ENCODE measurements at regions not wholly inside any gene's neighbourhood (a gene's known extent, or its start where the extent isn't known, plus 50 kb on each side); places are given as distances from the start of the nearest gene placed in this dataset.
A peak's percentile ranks its signal among the peaks of the same experiment; 100 is the strongest.

- H3K4me3 ChIP-seq (ENCODE audit: low read depth, low read length), result no peak overlapping the region
- H3K36me3 ChIP-seq (ENCODE audit: control insufficient read depth, insufficient read depth, low read length), result no peaks in the 10 kb centered on the region
- DNase-seq (ENCODE audit: low read depth), result no peak
- H3K27me3 ChIP-seq (ENCODE audit: control insufficient read depth, insufficient read depth, low read length), result no peaks in the 10 kb centered on the region
- no peak for TF ChIP-seq CTCF (IDR thresholded peaks at IDR 0.05; ENCODE audit: insufficient read depth, low read length, poor library complexity, severe bottlenecking)
These were observed 335.2 kb downstream of the LPIN1 start for GRCh38 chr2:12081481-12082210.

DNA sequence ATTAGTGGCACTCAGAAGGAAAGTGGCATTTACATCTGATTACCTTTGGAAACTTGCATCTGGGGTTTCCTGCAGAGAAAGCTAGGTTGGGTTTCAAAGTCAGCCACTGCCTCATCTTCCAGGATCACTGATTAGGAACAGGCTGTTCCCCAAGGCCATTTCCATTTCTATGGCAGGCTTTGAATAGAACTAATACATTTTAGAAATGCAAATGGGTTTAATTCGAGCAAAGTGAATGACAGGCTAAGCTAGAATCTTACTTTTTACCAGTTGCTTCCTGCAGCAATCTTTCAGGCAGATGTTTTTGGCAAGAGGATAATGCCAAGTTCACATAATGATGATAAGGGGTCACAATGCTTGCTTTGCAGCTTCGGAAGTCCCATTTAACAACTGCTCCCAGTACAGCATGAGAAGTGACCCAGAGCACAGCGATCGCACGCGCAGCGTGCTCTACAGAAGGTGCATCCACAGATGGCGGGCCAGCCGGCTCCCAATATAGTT, 336.7 kb downstream of the LPIN1 start:
- DNase-seq (ENCODE audit: low read depth), result no peak
- Histone ChIP-seq H3K27me3 (ENCODE audit: control insufficient read depth, insufficient read depth, low read length) (no peaks in the 10 kb centered on the region), H3K4me3 (ENCODE audit: low read depth, low read length) (no peak overlapping the region), H3K36me3 (ENCODE audit: control insufficient read depth, insufficient read depth, low read length) (no peaks in the 10 kb centered on the region)
- TF ChIP-seq CTCF (IDR thresholded peaks at IDR 0.05; ENCODE audit: insufficient read depth, low read length, poor library complexity, severe bottlenecking), result no peak

DNA sequence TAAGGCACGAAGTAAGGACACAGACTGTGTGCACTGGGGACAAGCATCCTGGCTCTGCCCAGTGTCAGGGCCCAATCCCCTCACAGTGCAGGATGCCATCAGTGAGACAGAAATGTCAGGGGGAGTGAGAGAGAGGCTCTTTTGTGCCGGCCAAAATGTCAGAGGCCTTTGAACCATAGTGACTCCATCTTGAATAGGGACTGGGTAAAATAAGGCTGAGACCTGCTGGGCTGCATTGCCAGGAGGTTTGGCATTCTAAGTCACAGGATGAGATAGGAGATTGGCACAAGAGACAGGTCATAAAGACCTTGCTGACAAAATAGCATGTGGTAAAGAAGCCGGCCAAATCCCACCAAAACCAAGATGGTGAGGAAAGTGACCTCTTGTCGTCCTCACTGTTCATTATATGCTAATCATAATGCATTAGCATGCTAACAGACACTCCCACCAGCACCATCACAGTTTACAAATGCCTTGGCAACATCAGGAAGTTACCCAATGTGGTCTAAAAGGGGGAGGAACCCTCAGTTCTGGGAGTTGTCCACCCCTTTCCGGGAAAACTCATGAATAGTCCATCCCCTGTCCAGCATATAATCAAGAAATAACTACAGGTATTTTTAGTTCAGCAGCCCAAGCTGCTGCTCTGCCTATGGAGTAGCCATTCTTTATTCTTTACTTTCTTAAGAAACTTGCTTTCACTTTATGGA, 337.4 kb downstream of the LPIN1 start:
- DNase-seq (ENCODE audit: low read depth), result no peak
- H3K4me3 ChIP-seq (ENCODE audit: low read depth, low read length), result no peak overlapping the region
- TF ChIP-seq CTCF (IDR thresholded peaks at IDR 0.05; ENCODE audit: insufficient read depth, low read length, poor library complexity, severe bottlenecking), result no peak

DNA sequence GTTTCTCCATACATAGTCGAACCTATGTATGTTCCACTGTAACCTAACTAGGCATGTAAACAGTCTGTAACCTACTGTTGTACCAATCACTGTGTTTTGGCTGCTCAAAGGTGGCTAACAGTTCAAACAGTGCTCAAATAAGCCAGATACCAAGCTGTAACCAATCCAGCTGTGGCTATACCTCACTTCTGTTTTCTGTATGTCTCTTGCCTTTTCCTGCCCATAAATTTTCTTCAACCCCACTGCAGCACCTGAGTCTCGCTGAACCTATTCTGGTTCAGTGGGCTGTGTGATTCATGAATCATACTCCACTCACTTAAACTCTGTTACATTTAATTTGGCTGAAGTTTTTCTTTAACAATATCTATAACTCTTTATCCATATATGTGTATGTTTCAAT, 340.7 kb downstream of the LPIN1 start:
- no peaks in the 10 kb centered on the region for H3K36me3 ChIP-seq (ENCODE audit: control insufficient read depth, insufficient read depth, low read length)
- no peak overlapping the region for H3K4me3 ChIP-seq (ENCODE audit: low read depth, low read length)
- TF ChIP-seq CTCF (IDR thresholded peaks at IDR 0.05; ENCODE audit: insufficient read depth, low read length, poor library complexity, severe bottlenecking), result no peak
- H3K27me3 ChIP-seq (ENCODE audit: control insufficient read depth, insufficient read depth, low read length), result no peaks in the 10 kb centered on the region
- DNase-seq (ENCODE audit: low read depth), result no peak

More for the DNA sequence above, 337.4 kb downstream of the LPIN1 start:
- Histone ChIP-seq H3K36me3 (ENCODE audit: control insufficient read depth, insufficient read depth, low read length) (no peaks in the 10 kb centered on the region), H3K27me3 (ENCODE audit: control insufficient read depth, insufficient read depth, low read length) (no peaks in the 10 kb centered on the region)

- peak; percentile 49 for DNase-seq (ENCODE audit: low read depth)
- no peak overlapping the region for H3K4me3 ChIP-seq (ENCODE audit: low read depth, low read length)
- no peaks in the 10 kb centered on the region for H3K27me3 ChIP-seq (ENCODE audit: control insufficient read depth, insufficient read depth, low read length)
- no peak for TF ChIP-seq CTCF (IDR thresholded peaks at IDR 0.05; ENCODE audit: insufficient read depth, low read length, poor library complexity, severe bottlenecking)
- no peaks in the 10 kb centered on the region for H3K36me3 ChIP-seq (ENCODE audit: control insufficient read depth, insufficient read depth, low read length)
These were observed 341.4 kb downstream of the LPIN1 start for GRCh38 chr2:12087671-12088380.
